Right lobe of liver (tissue), 4 donors: ENCODE measurements at regions not wholly inside any gene's neighbourhood (a gene's known extent, or its start where the extent isn't known, plus 50 kb on each side); places are given as distances from the start of the nearest gene placed in this dataset.

ENCODE experiments used
- POLR2A ChIP-seq: fragments of 450-650 bp; IDR thresholded peaks from one replicate; pipeline ENCODE4 v1.6.1; 2017; ENCODE audit warnings: antibody characterized with exemption, mild to moderate bottlenecking
- TF ChIP-seq, protein P1 (sequence below), 4 donors: fragments of 200-600 bp in 3 of 4; fragments of 450-650 bp in 1 of 4; IDR thresholded peaks; one replicate each; pipeline versions ENCODE4 v1.5.1 to v1.8.0; 2016 to 2022; ENCODE audit warnings: antibody characterized with exemption in 4 of 4, mild to moderate bottlenecking in 2 of 4
- donor health status: DM: no; HTN: no; CAD: no.
- donor health status: DM: no; HTN: no; CAD: no.
- donor health status: DM: no; HTN: yes; CAD: no.

DNA sequence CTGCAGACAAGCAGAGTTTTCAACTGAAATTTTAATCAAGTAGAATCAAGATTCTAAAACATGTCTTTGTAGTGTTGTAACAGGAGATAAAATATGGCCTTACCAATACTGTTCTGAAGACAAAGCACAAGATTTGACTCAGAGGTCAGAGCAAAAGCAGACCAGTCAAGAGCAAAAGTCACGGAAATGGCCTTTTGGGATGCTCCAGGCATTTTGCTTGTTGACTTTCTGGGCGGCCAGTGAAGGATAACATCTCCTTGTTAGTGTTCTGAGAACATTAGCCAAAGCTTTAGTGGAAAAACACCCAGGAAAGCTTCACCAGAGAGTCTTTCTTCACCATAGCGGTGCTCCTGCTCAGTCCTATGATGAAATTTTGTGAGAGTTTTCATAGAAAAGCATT, 590.6 kb downstream of the ARL4A start:
- no peak for TF ChIP-seq POLR2A
- TF ChIP-seq, protein P1, sequence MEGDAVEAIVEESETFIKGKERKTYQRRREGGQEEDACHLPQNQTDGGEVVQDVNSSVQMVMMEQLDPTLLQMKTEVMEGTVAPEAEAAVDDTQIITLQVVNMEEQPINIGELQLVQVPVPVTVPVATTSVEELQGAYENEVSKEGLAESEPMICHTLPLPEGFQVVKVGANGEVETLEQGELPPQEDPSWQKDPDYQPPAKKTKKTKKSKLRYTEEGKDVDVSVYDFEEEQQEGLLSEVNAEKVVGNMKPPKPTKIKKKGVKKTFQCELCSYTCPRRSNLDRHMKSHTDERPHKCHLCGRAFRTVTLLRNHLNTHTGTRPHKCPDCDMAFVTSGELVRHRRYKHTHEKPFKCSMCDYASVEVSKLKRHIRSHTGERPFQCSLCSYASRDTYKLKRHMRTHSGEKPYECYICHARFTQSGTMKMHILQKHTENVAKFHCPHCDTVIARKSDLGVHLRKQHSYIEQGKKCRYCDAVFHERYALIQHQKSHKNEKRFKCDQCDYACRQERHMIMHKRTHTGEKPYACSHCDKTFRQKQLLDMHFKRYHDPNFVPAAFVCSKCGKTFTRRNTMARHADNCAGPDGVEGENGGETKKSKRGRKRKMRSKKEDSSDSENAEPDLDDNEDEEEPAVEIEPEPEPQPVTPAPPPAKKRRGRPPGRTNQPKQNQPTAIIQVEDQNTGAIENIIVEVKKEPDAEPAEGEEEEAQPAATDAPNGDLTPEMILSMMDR (IDR thresholded peaks at IDR 0.05), result no peak
